HG02759 (cell line): ENCODE measurements at regions not wholly inside any gene's neighbourhood (a gene's known extent, or its start where the extent isn't known, plus 50 kb on each side); places are given as distances from the start of the nearest gene placed in this dataset.
"Not testable (repeated sequence)": the region's sequence is repeated elsewhere in the genome, so short reads cannot be mapped to it uniquely, and the experiment has no call there.

Experiments used
- ATAC-seq: cut with Tn5 transposase; IDR thresholded peaks from one replicate; pipeline ENCODE4 v1.9.1; 2021; ENCODE audit warnings: mild to moderate bottlenecking, moderate library complexity; ENCODE audit not compliant: unreplicated experiment

- ATAC-seq, result no peak
Measured at GRCh38 chr2:128591022-128591860, 272.6 kb upstream of the HS6ST1 start.

- ATAC-seq, result no peak
Measured at GRCh38 chr2:128591861-128592822, 273.5 kb upstream of the HS6ST1 start.

- ATAC-seq, result no peak
Measured at GRCh38 chr2:128593518-128593878, 274.8 kb upstream of the HS6ST1 start.

GRCh38 chr2:128593879-128594650 is 275.4 kb upstream of the HS6ST1 start:
- ATAC-seq, result no peak

- no peak for ATAC-seq
Measured at GRCh38 chr2:128594651-128594910, 275.9 kb upstream of the HS6ST1 start.

GRCh38 chr2:128594953-128595677 is 276.4 kb upstream of the HS6ST1 start:
- no peak for ATAC-seq

- no peak for ATAC-seq
Measured at GRCh38 chr2:128595763-128596395, 277.2 kb upstream of the HS6ST1 start.

- no peak for ATAC-seq
Measured at GRCh38 chr2:128596396-128597120, 277.9 kb upstream of the HS6ST1 start.

- no peak for ATAC-seq
Measured at GRCh38 chr2:128597121-128597762, 278.6 kb upstream of the HS6ST1 start.

- not testable (repeated sequence) for ATAC-seq
Measured at GRCh38 chr2:128598260-128598659, 279.6 kb upstream of the HS6ST1 start.

GRCh38 chr2:128598862-128599441 is 280.3 kb upstream of the HS6ST1 start:
- ATAC-seq, result no peak

- no peak for ATAC-seq
Measured at GRCh38 chr2:128599700-128600099, 281.0 kb upstream of the HS6ST1 start.

GRCh38 chr2:128600581-128601297 is 282.1 kb upstream of the HS6ST1 start:
- ATAC-seq, result no peak

GRCh38 chr2:128601298-128602037 is 282.8 kb upstream of the HS6ST1 start:
- ATAC-seq, result no peak

GRCh38 chr2:128602038-128602698 is 283.5 kb upstream of the HS6ST1 start:
- no peak for ATAC-seq

- no peak for ATAC-seq
Measured at GRCh38 chr2:128602699-128603101, 284.0 kb upstream of the HS6ST1 start.

GRCh38 chr2:128603411-128603924 is 284.8 kb upstream of the HS6ST1 start:
- ATAC-seq, result no peak
